ENCODE measurements at regions not wholly inside any gene's neighbourhood (a gene's known extent, or its start where the extent isn't known, plus 50 kb on each side); places are given as distances from the start of the nearest gene placed in this dataset.

- TF ChIP-seq POLR2A (IDR thresholded peaks at IDR 0.05; ENCODE audit: extremely low read depth, insufficient read length) (no peak), CTCF (IDR thresholded peaks at IDR 0.05; ENCODE audit: low read depth, low read length) (no peak), MYC (IDR thresholded peaks at IDR 0.05; ENCODE audit: low read depth, low read length) (no peak)
- TF ChIP-seq, protein P1, sequence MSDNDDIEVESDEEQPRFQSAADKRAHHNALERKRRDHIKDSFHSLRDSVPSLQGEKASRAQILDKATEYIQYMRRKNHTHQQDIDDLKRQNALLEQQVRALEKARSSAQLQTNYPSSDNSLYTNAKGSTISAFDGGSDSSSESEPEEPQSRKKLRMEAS (IDR thresholded peaks at IDR 0.05; ENCODE audit: low read depth, low read length), result no peak
These were observed 153.2 kb downstream of the SH3BGRL2 start for GRCh38 chr6:79784395-79784753.
